HG02763 (cell line): ENCODE measurements at regions not wholly inside any gene's neighbourhood (a gene's known extent, or its start where the extent isn't known, plus 50 kb on each side); places are given as distances from the start of the nearest gene placed in this dataset.

ENCODE experiments used
- ATAC-seq: cut with Tn5 transposase; IDR thresholded peaks from one replicate; pipeline ENCODE4 v1.9.1; 2021; ENCODE audit warnings: mild to moderate bottlenecking, moderate library complexity; ENCODE audit not compliant: unreplicated experiment

DNA sequence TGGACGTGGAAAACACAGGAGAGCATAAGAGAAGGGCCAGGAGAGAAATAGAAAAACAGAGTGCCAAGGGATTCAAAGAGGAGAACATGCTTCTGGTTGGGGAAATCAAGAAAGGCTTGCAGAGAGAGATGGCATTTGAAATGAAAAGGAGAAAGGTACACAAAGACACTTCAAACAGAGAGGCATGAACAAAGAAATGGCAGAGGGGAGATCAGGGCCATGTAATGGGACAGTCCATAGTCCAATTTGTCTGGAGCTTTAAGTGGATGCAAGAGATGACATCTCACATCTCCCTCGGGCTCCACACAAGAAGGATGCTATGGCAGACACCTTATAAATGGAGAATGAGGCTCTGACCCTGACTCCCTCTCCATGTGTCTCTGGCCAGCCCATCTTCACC lies 331.1 kb downstream of the MLLT3 start:
- ATAC-seq = no peak

DNA sequence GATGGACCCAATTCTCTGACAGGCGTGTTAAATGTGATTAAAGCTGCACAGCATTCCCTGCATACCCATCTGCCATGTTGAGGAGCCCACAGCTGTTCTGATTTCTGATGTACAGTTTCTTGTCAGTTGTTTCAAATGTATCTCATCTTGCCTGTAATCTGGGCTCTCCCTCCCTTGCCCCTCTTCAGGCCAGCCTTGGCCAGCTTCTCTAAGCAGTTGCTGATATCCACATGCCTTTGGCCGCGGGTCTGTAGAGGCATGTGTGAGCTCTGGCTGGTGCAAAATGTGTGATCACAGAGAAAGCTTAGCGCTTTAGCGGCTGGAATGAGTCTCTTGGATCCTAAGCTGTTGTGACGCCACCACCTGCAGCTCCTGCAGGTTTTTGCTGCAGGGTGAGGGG lies 332.0 kb downstream of the MLLT3 start:
- ATAC-seq = no peak

DNA sequence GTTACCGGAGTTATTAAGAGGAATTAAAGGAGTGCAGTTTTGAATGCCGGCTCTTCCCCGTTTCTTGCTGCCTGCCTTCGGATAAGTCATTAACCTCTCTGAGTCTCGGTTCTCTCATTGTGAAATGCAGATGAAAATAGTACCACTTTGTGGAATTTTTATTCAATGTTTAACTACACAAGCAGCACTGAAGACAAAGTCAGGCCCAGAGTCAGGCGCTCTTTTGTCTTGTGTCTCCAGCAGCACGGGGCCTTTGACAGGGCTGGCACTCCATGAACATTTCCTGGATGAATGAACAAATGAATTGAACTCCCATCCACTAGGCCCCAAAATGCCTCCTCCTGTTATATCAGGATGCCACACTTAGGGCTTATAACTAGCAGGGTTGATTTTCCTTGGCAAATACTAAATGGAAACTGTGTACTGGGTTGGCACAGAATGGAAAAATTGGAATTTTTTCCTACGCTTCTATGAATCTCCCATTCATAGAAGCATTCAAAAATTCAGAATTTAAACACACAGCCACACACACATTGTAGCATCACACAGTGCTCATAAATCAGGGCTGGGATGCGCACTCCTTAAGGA lies 332.8 kb downstream of the MLLT3 start:
- ATAC-seq = no peak

DNA sequence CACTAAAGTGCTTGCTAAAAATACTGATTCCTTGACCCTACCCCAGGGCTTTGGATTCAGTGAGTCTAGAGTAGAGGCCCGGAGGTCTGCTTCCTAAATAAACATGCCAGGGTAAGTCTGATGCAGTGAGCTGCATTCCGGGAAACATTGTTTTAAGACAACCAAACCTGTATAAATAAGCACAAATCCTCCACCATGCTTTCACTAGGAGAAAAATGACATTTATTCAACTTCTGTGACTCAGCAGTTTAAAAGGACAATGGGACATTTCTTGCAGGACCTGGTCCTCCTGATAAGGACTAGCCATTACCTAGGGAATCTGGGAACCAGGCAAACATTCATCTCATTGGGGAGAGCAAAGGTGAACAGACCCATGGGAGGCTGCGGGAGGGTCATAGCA lies 335.3 kb downstream of the MLLT3 start:
- ATAC-seq = no peak

DNA sequence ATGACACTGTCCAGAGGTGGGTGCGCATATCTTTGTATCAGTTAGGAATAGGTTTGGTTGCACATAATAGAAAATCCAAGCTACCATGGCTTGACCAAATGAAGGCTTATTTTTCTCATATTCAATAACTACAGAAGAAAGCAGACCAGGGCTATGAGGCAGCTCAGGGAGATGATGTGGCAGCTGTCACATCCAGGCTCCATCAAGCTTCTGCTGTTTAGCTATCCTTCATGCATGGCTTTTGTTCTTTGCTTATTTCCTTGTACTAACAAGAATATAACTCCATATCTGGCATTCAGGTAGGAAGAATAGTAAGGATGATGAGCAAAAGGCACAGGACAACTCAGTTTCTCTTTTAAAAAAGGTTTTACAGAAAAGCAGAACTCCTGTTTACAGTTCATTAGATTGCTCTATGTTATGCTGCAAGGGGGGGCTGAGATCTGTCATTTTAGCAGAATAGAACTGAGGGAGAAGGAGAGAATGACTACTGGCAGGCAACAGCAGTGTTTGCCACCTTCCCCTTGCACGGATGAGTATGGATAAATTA lies 336.1 kb downstream of the MLLT3 start:
- no peak for ATAC-seq

DNA sequence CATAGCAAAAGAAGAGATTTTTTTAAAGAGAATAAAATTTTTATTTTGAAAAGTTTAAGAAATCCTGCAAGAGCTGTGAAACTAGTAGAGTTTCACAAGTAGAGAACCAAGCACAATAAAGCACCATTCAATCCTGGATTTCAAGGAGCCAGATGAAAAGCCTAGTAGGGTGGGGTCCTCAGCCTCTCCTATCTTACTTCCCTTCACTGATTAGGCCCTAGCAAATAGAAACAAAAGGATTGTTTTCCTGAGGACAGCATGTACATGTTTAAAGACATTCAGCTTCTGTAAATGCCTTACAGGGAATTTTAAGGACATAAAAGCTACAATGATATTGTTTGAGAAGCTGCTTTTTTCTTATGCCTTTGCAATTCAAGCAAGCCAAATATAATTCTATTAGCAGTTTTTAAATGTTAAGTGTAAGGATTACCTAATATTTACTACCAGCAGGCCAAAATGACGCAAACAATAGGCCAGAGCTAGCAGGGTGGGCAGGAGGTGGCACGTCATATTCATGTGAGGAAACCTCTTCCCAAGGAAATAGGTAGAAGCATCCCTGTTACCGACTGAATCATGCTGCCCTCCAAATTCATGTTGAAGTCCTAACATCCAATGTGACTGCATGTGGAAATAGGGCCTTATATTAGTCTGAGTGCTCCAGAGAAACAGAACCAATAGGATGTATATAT lies 337.6 kb downstream of the MLLT3 start:
- ATAC-seq = no peak

DNA sequence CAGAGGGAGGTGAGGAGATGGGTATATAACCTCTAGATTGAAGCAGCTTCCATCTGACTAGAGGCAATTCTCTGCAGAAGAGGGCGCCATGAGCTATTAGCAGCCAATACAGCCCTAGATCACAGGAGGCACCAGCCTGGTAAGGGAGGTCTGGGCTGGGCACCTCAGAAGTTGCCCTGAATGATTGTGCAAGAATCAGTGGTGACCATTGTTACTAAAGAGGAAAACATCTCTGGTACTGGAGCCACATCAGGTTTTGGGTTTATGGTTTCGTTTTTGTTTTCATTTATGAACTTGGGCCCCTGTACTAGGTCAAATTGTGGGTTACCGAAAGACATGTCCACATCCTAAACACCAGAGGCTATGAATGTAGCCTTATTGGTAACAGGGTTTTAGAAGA lies 342.0 kb downstream of the MLLT3 start:
- ATAC-seq = no peak

DNA sequence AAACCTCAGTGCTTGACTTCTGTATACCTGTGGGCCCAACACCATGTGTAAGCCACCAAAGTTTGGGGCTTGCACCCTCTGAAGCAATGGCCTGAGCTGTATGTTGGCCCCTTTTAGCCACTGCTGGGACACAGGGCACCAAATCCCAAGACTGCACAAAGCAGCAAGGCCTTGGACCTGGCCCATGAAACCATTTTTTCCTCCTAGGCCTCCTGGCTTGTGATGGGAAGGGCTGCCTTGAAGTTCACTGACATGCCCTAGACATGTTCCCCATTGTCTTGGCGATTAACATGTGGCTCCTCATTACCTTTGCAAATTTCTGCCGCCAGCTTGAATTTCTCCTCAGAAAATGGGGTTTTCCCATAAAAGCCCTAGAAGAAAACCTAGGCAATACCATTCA lies 345.5 kb downstream of the MLLT3 start:
- ATAC-seq = no peak

DNA sequence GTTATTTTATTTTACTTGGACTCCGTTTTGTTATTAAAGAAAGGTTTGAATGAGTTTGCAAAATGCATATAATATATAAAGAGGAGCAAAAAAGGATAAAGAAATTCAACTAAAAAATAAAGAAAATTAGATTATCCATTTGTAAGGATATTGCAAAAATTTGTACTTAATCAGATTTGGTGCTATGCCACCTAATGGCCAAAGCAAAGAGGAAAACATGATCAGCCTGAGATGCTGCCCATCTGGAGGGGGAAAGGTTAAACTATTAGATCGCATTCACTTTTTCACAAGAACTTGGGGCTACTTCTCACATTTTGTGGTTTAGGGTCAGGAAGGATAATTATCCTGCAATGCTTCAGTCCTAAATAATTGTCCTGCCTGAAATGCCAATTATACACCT lies 350.6 kb downstream of the MLLT3 start:
- ATAC-seq = no peak

DNA sequence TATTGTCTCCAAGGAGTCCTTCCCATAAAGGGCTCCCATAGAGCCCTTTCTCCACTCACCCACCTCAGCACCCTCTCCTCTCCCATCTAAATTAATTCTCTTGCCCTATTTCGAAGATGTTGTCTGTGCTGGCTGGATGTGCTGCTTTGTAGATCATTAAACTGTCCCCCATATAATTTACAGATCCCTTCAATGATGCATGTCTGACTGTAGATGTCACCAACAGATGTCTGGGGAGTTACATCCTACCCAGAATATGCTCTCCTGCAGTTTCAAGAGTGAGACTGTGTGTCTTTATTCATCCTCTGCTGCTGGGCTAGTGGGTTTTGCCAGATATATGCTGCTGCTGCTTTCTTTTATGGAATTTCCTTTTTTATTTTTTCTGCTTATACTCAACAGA lies 351.2 kb downstream of the MLLT3 start:
- ATAC-seq = no peak

DNA sequence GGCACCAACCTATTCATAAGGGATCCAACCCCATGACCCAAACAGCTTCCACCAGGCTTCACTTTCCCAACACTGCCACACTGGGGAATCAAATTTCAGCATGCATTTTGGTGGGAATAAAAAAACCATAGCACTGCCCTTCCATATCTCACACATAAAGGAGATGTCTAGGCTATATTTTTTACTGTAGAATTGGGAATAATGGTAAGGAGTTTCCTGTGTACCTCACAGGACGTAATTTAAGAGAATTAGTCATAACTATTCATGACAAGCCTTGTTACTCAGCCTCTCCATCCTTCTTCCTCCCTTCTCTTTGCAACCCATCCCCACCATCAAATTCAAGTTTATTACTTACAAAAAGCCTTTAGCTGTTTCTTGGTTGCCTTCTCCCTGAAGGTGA lies 352.1 kb downstream of the MLLT3 start:
- ATAC-seq = no peak

DNA sequence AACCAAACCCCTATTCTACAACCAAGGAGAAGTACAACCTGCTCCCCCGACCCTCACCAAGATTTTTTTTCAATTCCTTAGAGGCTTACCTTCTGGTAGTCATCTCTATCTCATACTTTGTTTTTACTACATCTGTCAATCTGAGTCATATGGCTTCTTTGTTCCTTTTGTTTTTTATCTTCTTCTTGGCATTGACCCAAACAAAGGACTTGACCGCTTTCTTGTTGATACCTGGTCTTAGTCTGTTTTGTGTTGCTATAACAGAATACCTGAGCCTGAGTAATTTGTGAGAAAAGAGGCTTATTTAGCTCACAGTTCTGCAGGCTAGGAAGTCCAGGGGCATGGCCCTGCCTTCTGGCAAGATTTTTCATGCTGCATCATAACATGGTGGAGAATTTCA lies 352.7 kb downstream of the MLLT3 start:
- no peak for ATAC-seq

DNA sequence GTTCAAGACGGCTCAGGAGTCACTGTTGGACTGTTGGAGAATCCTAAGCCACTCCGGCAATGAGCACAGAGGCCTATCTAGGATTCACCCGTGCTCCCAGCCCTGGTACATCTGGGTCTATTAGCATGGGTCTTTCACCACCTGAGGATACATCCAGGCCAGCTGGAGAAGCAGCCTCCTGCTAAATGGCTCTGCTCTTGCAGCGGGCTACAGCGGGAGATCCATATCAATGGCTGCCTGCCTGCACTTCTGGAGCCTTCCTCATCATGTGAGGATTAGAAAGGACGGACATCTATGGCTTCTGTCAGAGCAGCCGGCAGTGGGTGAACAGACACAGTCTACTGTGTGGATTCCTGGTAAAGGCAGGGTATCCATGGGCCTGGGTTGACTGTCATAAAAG lies 357.4 kb downstream of the MLLT3 start:
- no peak for ATAC-seq

DNA sequence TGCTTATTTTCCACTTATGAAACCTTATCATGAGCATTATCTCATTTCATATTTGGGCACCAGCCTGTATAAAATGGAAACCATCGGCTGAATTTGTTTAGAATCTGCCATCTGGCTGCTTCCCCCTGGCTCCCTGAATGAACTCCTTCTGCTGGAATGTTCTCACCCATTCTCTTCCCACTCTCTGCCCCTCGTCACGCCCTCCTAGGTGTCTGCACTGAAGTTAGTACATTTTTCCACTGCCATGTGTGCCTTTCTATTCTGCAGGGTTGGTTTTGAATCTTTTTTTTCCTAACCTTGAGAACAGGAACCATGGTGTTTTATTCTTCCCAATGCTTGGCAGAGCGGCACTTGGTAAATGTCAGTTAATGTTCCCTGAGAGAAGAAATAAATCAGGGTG lies 359.7 kb downstream of the MLLT3 start:
- ATAC-seq = no peak

DNA sequence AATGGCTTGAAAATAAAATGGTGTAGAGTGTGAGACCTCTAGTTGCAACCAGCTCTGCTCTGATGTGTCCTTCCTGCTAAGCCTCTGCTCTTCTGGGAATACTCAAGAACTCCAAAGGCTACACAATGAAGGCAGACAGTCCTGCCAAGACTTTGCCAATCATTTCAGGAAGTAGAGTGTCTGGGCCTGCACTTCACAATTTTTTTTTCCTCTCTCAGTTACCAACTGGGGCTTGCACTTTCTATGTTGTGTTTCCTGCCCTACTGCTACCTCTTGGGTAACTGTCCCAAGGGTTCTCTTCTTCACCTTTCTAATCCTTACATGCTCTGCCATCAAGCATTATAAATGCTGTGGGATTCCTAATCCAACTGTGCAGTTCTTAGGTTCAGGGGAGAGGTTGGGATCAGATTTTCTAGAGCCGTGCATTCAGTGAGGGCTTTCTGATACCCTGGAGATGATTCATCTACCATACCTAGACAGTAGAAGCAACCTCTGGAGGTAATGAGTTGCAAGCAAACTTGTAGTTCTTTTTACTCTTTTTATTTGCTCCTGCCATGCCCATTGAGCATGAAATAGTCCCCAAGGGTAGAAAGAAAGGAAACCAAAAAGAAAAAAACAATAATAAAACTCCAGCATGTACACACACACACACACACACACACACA lies 365.9 kb downstream of the MLLT3 start:
- no peak for ATAC-seq

DNA sequence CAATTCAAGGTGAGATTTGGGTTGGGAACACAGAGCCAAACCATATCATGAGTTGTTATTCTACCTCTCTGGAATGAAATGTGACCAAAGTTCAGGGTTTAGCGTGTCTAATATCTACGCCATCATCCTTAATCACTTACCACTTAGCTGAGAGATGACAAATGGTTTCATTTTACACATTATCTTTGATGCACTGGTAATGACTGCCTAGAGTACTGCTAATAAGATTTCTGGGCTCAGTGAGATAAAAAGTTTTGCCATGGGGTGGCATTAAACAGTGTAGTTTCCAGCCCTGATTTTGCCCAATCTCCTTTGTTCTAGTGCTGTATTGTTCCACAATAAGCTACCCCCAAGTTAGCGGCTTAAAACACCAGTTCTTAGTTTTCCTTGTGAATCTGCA lies 367.2 kb downstream of the MLLT3 start:
- ATAC-seq = no peak

DNA sequence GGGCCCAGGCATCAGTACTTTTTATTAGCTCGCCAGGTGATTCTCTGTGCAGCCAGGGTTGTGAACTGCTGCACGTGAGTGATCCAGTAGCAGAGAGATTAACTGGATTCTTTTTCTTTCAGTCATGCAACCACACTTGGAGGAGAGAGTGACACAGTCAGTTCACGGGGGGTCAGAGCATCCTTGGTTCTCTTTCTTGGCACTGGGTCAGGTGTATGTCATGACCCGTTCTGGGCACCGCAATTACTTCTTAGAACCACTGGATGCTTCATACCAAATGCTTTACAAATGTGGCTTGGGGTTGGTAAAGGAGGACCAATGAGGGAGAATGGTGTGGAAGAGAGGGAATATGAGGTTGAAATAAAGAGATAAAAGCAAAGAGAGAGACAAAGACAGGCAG lies 368.7 kb downstream of the MLLT3 start:
- ATAC-seq = no peak

DNA sequence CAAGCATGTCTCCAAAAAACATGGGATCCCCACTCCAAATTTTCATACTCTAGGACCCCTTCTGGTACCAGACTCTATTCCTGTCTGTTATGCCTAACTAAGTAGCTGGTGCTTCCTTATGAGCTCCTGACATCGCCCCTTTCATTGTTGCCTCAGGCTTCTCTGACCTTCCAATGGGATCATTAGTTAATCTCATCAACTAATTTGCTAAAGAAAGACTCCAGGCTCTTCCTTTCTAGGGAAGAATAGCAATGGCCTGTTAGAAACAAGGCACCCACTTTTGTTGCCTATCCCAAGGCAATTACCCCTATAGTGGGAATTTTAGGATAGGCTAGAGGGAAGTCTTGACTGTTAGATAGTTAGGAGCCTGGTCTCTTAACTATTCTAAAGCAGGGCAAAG lies 369.5 kb downstream of the MLLT3 start:
- no peak for ATAC-seq

DNA sequence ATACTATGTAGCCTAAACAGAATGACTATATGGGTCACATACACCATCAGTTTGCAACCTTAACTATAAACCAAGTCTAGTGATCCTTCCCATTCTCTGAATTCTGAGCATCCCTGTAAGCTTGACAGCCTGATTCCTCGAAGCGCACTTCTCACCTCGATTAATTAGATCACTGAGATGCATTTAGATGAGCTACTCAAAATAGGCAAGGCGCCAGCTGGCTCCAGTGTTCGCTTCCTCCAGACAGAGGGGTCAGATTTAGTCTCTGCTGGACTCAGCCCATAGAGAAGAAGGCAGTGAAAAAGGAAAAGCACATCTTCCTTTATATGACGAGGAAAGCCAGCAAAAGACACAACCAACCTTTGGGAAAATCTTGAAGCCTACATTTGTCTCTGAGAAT lies 371.5 kb downstream of the MLLT3 start:
- ATAC-seq = no peak

DNA sequence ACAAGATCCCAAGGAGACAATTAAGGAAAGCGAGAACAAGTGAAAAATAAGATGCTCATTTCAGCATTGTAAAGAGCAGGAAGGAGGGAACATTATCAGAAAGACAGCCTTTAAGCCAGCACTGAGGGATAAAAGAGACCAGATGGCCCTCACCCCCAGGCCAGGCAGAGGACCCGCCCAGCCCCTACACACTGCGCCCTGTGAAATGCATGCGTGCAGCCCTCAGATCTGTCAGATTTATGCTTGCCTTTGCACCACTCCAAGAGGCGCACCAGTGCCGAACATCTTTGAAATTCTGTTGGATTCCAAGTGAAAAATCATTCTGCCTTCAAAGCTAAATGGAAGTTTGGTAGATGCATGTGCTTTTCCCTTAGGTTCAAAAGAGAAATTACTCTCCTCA lies 378.0 kb downstream of the MLLT3 start:
- no peak for ATAC-seq

DNA sequence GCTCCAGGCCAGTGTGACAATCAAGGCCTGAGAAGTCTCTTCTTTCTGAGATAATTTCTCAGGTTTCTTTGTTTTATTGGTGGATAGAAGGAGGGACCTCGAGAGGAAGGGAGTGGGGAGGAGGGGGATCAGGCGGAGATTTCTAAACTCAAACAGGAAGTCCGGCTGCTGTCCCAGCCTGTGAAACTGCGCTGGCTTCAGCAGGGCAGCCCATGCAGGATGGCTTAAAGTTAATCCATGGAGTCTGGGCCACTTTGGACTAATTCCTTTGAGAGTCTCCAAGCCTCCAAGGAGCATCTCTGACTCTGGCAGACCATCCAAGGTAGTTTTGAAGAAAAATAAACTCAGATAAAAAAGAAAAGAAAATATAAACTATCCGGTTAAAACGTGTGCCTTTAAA lies 378.5 kb downstream of the MLLT3 start:
- ATAC-seq = no peak

DNA sequence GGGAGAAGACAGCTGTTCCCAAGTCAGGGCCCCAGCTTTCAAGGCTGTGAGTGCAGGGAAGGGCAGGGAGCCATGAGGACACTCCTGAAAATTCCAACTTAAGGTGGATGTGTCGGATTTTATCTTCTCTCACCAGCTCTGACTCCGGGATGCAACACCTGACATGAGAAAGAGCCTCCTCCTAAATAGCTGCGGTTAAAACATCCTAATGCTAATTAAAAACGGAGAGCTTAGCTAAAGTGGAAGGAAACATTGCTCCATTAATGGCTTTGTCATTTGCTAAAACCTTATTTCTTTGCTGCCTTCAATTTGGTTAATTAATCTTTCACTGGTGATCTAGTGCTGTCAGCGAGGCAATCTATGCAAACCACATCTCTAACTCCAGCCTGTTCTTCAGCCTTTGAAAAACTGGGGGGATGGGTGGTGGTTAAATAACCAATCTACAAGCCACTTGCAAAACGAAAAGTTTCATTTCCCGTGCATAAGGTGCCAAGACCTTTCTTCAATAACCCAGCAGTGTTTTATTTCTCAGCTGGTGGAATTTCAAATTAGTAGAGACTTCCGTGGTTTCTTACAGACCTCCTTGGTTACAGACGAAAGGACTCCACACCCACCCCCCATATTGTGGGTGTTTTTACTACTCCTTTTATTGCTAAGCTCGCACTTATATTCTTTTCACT lies 379.6 kb downstream of the MLLT3 start:
- ATAC-seq = peak; percentile 94
